ENCODE measurements at regions not wholly inside any gene's neighbourhood (a gene's known extent, or its start where the extent isn't known, plus 50 kb on each side); places are given as distances from the start of the nearest gene placed in this dataset.

- ChIA-PET POLR2A (no interaction called here), CTCF (no interaction called here)
- Mint-ChIP-seq H3K36me3 (peaks cover 10% of the 10 kb centered on the region; the same call in 1 of the 2 replicates), H3K9me3 (peaks cover 31% of the 10 kb centered on the region), H3K4me1 (peaks cover 9% of the 10 kb centered on the region), H3K27me3 (ENCODE audit: low read depth) (peaks cover 3% of the 10 kb centered on the region; the same call in 1 of the 2 replicates), H3K27ac (no peak overlapping the region), H3K4me3 (no peak overlapping the region)
- DNase-seq (ENCODE audit: low spot score) (no peak), ATAC-seq (no peak)
- TF ChIP-seq ZNF512 (CRISPR knock-in tag; IDR thresholded peaks at IDR 0.05; ENCODE audit: borderline replicate concordance), result no peak
- no peak for TF ChIP-seq SMAD3 (CRISPR knock-in tag; IDR thresholded peaks at IDR 0.05; ENCODE audit: borderline replicate concordance)
- no peak for TF ChIP-seq ZNF317 (CRISPR knock-in tag; IDR thresholded peaks at IDR 0.05; ENCODE audit: borderline replicate concordance, low read depth)
- TF ChIP-seq CREB1 (CRISPR knock-in tag; IDR thresholded peaks at IDR 0.05), result no peak
- no peak for TF ChIP-seq ZNF396 (CRISPR knock-in tag; IDR thresholded peaks at IDR 0.05; ENCODE audit: borderline replicate concordance)
- TF ChIP-seq, protein P1, sequence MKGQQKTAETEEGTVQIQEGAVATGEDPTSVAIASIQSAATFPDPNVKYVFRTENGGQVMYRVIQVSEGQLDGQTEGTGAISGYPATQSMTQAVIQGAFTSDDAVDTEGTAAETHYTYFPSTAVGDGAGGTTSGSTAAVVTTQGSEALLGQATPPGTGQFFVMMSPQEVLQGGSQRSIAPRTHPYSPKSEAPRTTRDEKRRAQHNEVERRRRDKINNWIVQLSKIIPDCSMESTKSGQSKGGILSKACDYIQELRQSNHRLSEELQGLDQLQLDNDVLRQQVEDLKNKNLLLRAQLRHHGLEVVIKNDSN (CRISPR knock-in tag; IDR thresholded peaks at IDR 0.05), result no peak
- TF ChIP-seq SOX15 (CRISPR knock-in tag; IDR thresholded peaks at IDR 0.05), result no peak
- no peak for TF ChIP-seq MYBL2 (CRISPR knock-in tag; IDR thresholded peaks at IDR 0.05)
- TF ChIP-seq, protein P2, sequence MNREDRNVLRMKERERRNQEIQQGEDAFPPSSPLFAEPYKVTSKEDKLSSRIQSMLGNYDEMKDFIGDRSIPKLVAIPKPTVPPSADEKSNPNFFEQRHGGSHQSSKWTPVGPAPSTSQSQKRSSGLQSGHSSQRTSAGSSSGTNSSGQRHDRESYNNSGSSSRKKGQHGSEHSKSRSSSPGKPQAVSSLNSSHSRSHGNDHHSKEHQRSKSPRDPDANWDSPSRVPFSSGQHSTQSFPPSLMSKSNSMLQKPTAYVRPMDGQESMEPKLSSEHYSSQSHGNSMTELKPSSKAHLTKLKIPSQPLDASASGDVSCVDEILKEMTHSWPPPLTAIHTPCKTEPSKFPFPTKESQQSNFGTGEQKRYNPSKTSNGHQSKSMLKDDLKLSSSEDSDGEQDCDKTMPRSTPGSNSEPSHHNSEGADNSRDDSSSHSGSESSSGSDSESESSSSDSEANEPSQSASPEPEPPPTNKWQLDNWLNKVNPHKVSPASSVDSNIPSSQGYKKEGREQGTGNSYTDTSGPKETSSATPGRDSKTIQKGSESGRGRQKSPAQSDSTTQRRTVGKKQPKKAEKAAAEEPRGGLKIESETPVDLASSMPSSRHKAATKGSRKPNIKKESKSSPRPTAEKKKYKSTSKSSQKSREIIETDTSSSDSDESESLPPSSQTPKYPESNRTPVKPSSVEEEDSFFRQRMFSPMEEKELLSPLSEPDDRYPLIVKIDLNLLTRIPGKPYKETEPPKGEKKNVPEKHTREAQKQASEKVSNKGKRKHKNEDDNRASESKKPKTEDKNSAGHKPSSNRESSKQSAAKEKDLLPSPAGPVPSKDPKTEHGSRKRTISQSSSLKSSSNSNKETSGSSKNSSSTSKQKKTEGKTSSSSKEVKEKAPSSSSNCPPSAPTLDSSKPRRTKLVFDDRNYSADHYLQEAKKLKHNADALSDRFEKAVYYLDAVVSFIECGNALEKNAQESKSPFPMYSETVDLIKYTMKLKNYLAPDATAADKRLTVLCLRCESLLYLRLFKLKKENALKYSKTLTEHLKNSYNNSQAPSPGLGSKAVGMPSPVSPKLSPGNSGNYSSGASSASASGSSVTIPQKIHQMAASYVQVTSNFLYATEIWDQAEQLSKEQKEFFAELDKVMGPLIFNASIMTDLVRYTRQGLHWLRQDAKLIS (CRISPR knock-in tag; IDR thresholded peaks at IDR 0.05; ENCODE audit: borderline replicate concordance), result no peak
- no peak for TF ChIP-seq FOXK1 (CRISPR knock-in tag; IDR thresholded peaks at IDR 0.05)
- no peak for TF ChIP-seq NFYB (CRISPR knock-in tag; conservative IDR thresholded peaks at IDR 0.05; ENCODE audit: low read depth)
- TF ChIP-seq EMX1 (CRISPR knock-in tag; IDR thresholded peaks at IDR 0.05), result no peak
- no peak for TF ChIP-seq USF2 (CRISPR knock-in tag; IDR thresholded peaks at IDR 0.05)
- TF ChIP-seq GABPB1 (CRISPR knock-in tag; IDR thresholded peaks at IDR 0.05), result no peak
- TF ChIP-seq NFATC4 (CRISPR knock-in tag; IDR thresholded peaks at IDR 0.05), result no peak
- TF ChIP-seq TEAD4 (CRISPR knock-in tag; IDR thresholded peaks at IDR 0.05), result no peak
Measured at GRCh38 chr14:80393766-80394165, 182.5 kb upstream of the DIO2 start.

DNA sequence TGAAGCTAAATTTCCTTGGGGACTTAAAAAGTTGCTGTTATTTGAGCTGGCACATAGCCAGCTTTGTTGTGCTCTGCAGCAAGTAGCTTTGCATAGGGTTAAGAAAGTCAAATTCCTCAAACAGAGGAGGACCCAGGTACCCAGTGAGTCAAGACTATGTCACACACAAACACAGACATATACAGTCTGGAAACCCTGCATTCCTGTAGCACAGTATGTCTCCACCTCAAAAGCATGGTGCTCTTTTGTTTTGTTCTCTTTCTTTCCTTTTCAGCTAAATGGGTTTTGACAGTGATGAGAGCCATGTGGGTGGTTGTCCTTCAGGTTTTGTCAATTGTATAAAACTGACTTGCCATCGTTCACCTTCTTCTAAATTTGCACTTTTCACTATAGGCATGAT is 179.6 kb upstream of the DIO2 start:
- Mint-ChIP-seq H3K36me3 (peaks cover 3% of the 10 kb centered on the region; the same call in 1 of the 2 replicates), H3K9me3 (peaks cover 12% of the 10 kb centered on the region), H3K4me1 (peaks cover 9% of the 10 kb centered on the region), H3K4me3 (no peak overlapping the region), H3K27me3 (ENCODE audit: low read depth) (peaks cover 3% of the 10 kb centered on the region; the same call in 1 of the 2 replicates), H3K27ac (no peak overlapping the region)
- POLR2A ChIA-PET, result interaction anchor here (0.6 kb wide), 1 partner anchor 453 kb away, joined by 4 read pairs; no protein-coding TSS in a partner anchor
- CTCF ChIA-PET, result interaction anchor here (1.2 kb wide), 1 partner anchor 196 kb away, joined by 4 read pairs; no protein-coding TSS in a partner anchor
- TF ChIP-seq, protein P3, sequence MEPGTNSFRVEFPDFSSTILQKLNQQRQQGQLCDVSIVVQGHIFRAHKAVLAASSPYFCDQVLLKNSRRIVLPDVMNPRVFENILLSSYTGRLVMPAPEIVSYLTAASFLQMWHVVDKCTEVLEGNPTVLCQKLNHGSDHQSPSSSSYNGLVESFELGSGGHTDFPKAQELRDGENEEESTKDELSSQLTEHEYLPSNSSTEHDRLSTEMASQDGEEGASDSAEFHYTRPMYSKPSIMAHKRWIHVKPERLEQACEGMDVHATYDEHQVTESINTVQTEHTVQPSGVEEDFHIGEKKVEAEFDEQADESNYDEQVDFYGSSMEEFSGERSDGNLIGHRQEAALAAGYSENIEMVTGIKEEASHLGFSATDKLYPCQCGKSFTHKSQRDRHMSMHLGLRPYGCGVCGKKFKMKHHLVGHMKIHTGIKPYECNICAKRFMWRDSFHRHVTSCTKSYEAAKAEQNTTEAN (CRISPR knock-in tag; IDR thresholded peaks at IDR 0.05), result no peak
- no peak for TF ChIP-seq NFYB (CRISPR knock-in tag; conservative IDR thresholded peaks at IDR 0.05; ENCODE audit: low read depth)
- TF ChIP-seq ZNF219 (CRISPR knock-in tag; IDR thresholded peaks at IDR 0.05; ENCODE audit: borderline replicate concordance), result no peak
- TF ChIP-seq, protein P4, sequence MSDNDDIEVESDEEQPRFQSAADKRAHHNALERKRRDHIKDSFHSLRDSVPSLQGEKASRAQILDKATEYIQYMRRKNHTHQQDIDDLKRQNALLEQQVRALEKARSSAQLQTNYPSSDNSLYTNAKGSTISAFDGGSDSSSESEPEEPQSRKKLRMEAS (CRISPR knock-in tag; IDR thresholded peaks at IDR 0.05), result no peak
- TF ChIP-seq, protein P5, sequence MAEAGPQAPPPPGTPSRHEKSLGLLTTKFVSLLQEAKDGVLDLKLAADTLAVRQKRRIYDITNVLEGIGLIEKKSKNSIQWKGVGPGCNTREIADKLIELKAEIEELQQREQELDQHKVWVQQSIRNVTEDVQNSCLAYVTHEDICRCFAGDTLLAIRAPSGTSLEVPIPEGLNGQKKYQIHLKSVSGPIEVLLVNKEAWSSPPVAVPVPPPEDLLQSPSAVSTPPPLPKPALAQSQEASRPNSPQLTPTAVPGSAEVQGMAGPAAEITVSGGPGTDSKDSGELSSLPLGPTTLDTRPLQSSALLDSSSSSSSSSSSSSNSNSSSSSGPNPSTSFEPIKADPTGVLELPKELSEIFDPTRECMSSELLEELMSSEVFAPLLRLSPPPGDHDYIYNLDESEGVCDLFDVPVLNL (CRISPR knock-in tag; IDR thresholded peaks at IDR 0.05; ENCODE audit: borderline replicate concordance, low read depth), result no peak
- TF ChIP-seq GABPB1 (CRISPR knock-in tag; IDR thresholded peaks at IDR 0.05), result no peak
- no peak for TF ChIP-seq KAT7 (CRISPR knock-in tag; IDR thresholded peaks at IDR 0.05; ENCODE audit: borderline replicate concordance)
- no peak for TF ChIP-seq CTCF (IDR thresholded peaks at IDR 0.05)
- TF ChIP-seq FOXP1 (CRISPR knock-in tag; IDR thresholded peaks at IDR 0.05; ENCODE audit: borderline replicate concordance), result no peak
- no peak for TF ChIP-seq NFE2L1 (CRISPR knock-in tag; IDR thresholded peaks at IDR 0.05)
- no peak for TF ChIP-seq FOXK1 (CRISPR knock-in tag; IDR thresholded peaks at IDR 0.05)
- TF ChIP-seq ZNF396 (CRISPR knock-in tag; IDR thresholded peaks at IDR 0.05; ENCODE audit: borderline replicate concordance), result no peak
- TF ChIP-seq NFATC4 (CRISPR knock-in tag; IDR thresholded peaks at IDR 0.05), result no peak
- DNase-seq (ENCODE audit: low spot score) (no peak), ATAC-seq (peak; percentile 97)
